Liver (tissue), 8 donors: ENCODE measurements at regions not wholly inside any gene's neighbourhood (a gene's known extent, or its start where the extent isn't known, plus 50 kb on each side); places are given as distances from the start of the nearest gene placed in this dataset.

Experiments
- DNase-seq: peaks from one replicate; pipeline ENCODE4 v3.0.0-alpha.2; 2017; ENCODE audit warnings: low spot score
- H3K27ac ChIP-seq, 2 donors: one replicate each; pipeline ENCODE4 v1.7.0; 2013; ENCODE audit warnings: inconsistent platforms in 2 of 2, low read length in 2 of 2, control low read depth in 1 of 2, low read depth in 1 of 2, mild to moderate bottlenecking in 1 of 2
- H3K27me3 ChIP-seq, 4 donors: one replicate each; pipeline versions ENCODE4 v1.6.1 to v1.7.0; 2013; ENCODE audit warnings: low read length in 3 of 4, inconsistent platforms in 1 of 4, mild to moderate bottlenecking in 1 of 4, moderate library complexity in 1 of 4; ENCODE audit not compliant: control insufficient read depth in 4 of 4, insufficient read depth in 4 of 4
- H3K36me3 ChIP-seq, 4 donors: one replicate each; pipeline versions ENCODE4 v1.6.1 to v1.7.0; 2013; ENCODE audit warnings: low read length in 3 of 4, mild to moderate bottlenecking in 3 of 4, low read depth in 1 of 4, moderate library complexity in 1 of 4; ENCODE audit not compliant: control insufficient read depth in 4 of 4, insufficient read depth in 3 of 4
- H3K4me1 ChIP-seq, 4 donors: one replicate each; pipeline versions ENCODE4 v1.6.1 to v1.7.0; 2013; ENCODE audit warnings: low read length in 3 of 4, mild to moderate bottlenecking in 3 of 4, moderate library complexity in 1 of 4; ENCODE audit not compliant: control insufficient read depth in 4 of 4, insufficient read depth in 4 of 4
- H3K4me3 ChIP-seq, 3 donors: one replicate each; pipeline versions ENCODE4 v1.6.1 to v1.7.0; 2013; ENCODE audit warnings: low read length in 3 of 3, control low read depth in 1 of 3, low read depth in 1 of 3, mild to moderate bottlenecking in 1 of 3
- H3K9ac ChIP-seq, 2 donors: one replicate each; pipeline ENCODE4 v1.7.0; 2013; ENCODE audit warnings: low read length in 2 of 2, mild to moderate bottlenecking in 2 of 2, moderate library complexity in 2 of 2, control low read depth in 1 of 2, low read depth in 1 of 2
- H3K9me3 ChIP-seq, 4 donors: one replicate each; pipeline versions ENCODE4 v1.6.1 to v1.7.0; 2013; ENCODE audit warnings: low read length in 3 of 4; ENCODE audit not compliant: control insufficient read depth in 4 of 4
- ATF3 ChIP-seq: IDR thresholded peaks from 2 replicates; pipeline ENCODE4 v1.6.1; 2016; ENCODE audit warnings: antibody characterized with exemption
- CTCF ChIP-seq: fragments of 150-350 bp; IDR thresholded peaks from 2 replicates; pipeline ENCODE4 v1.5.1; 2017; ENCODE audit warnings: improper control_type of control experiment, low read depth, low read length; ENCODE audit not compliant: missing input control
- EGR1 ChIP-seq, 2 donors: IDR thresholded peaks; 2 replicates each; pipeline ENCODE4 v1.6.1; 2016 to 2018; ENCODE audit warnings: antibody characterized with exemption in 2 of 2, low read depth in 2 of 2
- FOXA1 ChIP-seq: IDR thresholded peaks from 2 replicates; pipeline ENCODE4 v1.6.1; 2016; ENCODE audit warnings: antibody characterized with exemption
- FOXA2 ChIP-seq: IDR thresholded peaks from 2 replicates; pipeline ENCODE4 v1.6.1; 2016; ENCODE audit warnings: antibody characterized with exemption
- GABPA ChIP-seq, 2 donors: IDR thresholded peaks in 1 of 2; conservative IDR thresholded peaks in 1 of 2; 2 replicates each; pipeline ENCODE4 v1.6.1; 2016; ENCODE audit warnings: antibody characterized with exemption in 2 of 2, mild to moderate bottlenecking in 1 of 2, moderate library complexity in 1 of 2
- HNF4A ChIP-seq, 2 donors: conservative IDR thresholded peaks; 2 replicates each; pipeline ENCODE4 v1.6.1; 2016; ENCODE audit warnings: antibody characterized with exemption in 2 of 2, mild to moderate bottlenecking in 2 of 2
- HNF4G ChIP-seq: IDR thresholded peaks from 2 replicates; pipeline ENCODE4 v1.6.1; 2016; ENCODE audit warnings: antibody characterized with exemption
- JUND ChIP-seq, 2 donors: IDR thresholded peaks; 2 replicates each; pipeline ENCODE4 v1.6.1; 2016; ENCODE audit warnings: antibody characterized with exemption in 2 of 2
- MAX ChIP-seq: IDR thresholded peaks from 2 replicates; pipeline ENCODE4 v1.6.1; 2016; ENCODE audit warnings: antibody characterized with exemption
- NR2F2 ChIP-seq: IDR thresholded peaks from 2 replicates; pipeline ENCODE4 v1.6.1; 2016; ENCODE audit warnings: antibody characterized with exemption
- RAD21 ChIP-seq, 2 donors: IDR thresholded peaks; 2 replicates each; pipeline ENCODE4 v1.6.1; 2016; ENCODE audit warnings: antibody characterized with exemption in 2 of 2, mild to moderate bottlenecking in 2 of 2
- REST ChIP-seq: IDR thresholded peaks from 2 replicates; pipeline ENCODE4 v1.6.1; 2016; ENCODE audit warnings: antibody characterized with exemption, mild to moderate bottlenecking
- SP1 ChIP-seq: IDR thresholded peaks from 2 replicates; pipeline ENCODE4 v1.6.1; 2018; ENCODE audit warnings: antibody characterized with exemption, mild to moderate bottlenecking
- TAF1 ChIP-seq: conservative IDR thresholded peaks from 2 replicates; pipeline ENCODE4 v1.6.1; 2016; ENCODE audit warnings: antibody characterized with exemption, mild to moderate bottlenecking
- YY1 ChIP-seq: IDR thresholded peaks from 2 replicates; pipeline ENCODE4 v1.6.1; 2016; ENCODE audit warnings: antibody characterized with exemption, mild to moderate bottlenecking
- ZBTB33 ChIP-seq: IDR thresholded peaks from 2 replicates; pipeline ENCODE4 v1.6.1; 2016; ENCODE audit warnings: antibody characterized with exemption
- WGBS: extraction: QIAGEN DNeasy Blood & Tissue Kit; methylation state at CpG from one replicate; pipeline ENCODE4 v1.1.7; 2013; 5-methylcytosine and 5-hydroxymethylcytosine counted together
- donor health status: healthy.
- donor health status: healthy.
- donor health status: healthy.
- donor health status: healthy.
- donor health status: healthy.

GRCh38 chr12:68445824-68446223, 113.7 kb upstream of the MDM1 start:
- TF ChIP-seq JUND (IDR thresholded peaks at IDR 0.05) (no peak), NR2F2 (no peak), TAF1 (no peak), GABPA (IDR thresholded peaks at IDR 0.05 in 1 of 2, conservative IDR thresholded peaks at IDR 0.05 in 1 of 2) (no peak), HNF4A (conservative IDR thresholded peaks at IDR 0.05) (no peak), MAX (no peak), CTCF (no peak), YY1 (no peak), ZBTB33 (no peak), SP1 (no peak), FOXA1 (no peak), HNF4G (no peak), RAD21 (IDR thresholded peaks at IDR 0.05) (no peak), EGR1 (IDR thresholded peaks at IDR 0.05; ENCODE audit: low read depth in 2 of 2) (no peak), FOXA2 (no peak), ATF3 (no peak)

GRCh38 chr12:68446384-68446783, 114.2 kb upstream of the MDM1 start:
- H3K9me3 ChIP-seq = no peaks in the 10 kb centered on the region
- H3K4me3 ChIP-seq = no peak overlapping the region
- H3K4me1 ChIP-seq = peaks cover 0 to 3% (median 2%) of the 10 kb centered on the region in 4 donors
- TF ChIP-seq MAX (no peak), SP1 (no peak), ZBTB33 (no peak), REST (no peak), YY1 (no peak), HNF4G (no peak), CTCF (no peak)
- H3K36me3 ChIP-seq = no peaks in the 10 kb centered on the region
- H3K27ac ChIP-seq = no peak overlapping the region
- 86% methylated on average over 1 of the region's 1 CpG for WGBS
- H3K27me3 ChIP-seq = no peaks in the 10 kb centered on the region
- H3K9ac ChIP-seq = no peak overlapping the region
- no peak for DNase-seq

More at GRCh38 chr12:68445824-68446223, 113.7 kb upstream of the MDM1 start:
- no peaks in the 10 kb centered on the region for H3K27me3 ChIP-seq
- H3K4me1 ChIP-seq = peaks cover 0 to 3% (median 0%) of the 10 kb centered on the region in 4 donors
- WGBS = 62% methylated on average over 1 of the region's 1 CpG
- no peak for DNase-seq
- H3K9ac ChIP-seq = no peak overlapping the region
- no peaks in the 10 kb centered on the region for H3K9me3 ChIP-seq
- no peaks in the 10 kb centered on the region for H3K36me3 ChIP-seq
- no peak overlapping the region for H3K27ac ChIP-seq
- no peak overlapping the region for H3K4me3 ChIP-seq
